ENCODE measurements at regions not wholly inside any gene's neighbourhood (a gene's known extent, or its start where the extent isn't known, plus 50 kb on each side); places are given as distances from the start of the nearest gene placed in this dataset.

DNA sequence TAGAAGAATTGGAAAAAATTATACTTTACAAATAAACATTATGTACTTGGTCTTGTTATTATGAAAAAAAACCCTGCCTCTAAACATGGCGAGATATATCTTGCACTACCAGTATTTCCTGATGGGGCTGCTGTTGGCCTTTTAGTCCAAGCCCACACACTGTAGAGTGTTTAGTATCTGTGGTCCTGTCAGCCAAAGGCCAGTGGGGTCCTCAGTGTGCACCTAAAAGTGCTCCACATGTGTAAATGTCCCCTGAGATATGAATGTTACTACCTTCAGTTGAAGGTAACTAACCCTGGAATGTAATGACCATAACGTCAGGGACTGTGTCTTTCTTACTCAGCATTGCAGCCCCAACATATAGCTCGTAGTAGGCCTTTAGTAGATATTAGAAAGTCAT is 71.1 kb upstream of the HK2 start:
- TF ChIP-seq, protein P1, sequence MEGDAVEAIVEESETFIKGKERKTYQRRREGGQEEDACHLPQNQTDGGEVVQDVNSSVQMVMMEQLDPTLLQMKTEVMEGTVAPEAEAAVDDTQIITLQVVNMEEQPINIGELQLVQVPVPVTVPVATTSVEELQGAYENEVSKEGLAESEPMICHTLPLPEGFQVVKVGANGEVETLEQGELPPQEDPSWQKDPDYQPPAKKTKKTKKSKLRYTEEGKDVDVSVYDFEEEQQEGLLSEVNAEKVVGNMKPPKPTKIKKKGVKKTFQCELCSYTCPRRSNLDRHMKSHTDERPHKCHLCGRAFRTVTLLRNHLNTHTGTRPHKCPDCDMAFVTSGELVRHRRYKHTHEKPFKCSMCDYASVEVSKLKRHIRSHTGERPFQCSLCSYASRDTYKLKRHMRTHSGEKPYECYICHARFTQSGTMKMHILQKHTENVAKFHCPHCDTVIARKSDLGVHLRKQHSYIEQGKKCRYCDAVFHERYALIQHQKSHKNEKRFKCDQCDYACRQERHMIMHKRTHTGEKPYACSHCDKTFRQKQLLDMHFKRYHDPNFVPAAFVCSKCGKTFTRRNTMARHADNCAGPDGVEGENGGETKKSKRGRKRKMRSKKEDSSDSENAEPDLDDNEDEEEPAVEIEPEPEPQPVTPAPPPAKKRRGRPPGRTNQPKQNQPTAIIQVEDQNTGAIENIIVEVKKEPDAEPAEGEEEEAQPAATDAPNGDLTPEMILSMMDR (IDR thresholded peaks at IDR 0.05; ENCODE audit: insufficient read depth, low read depth, low read length): no peak
- TF ChIP-seq EZH2 (IDR thresholded peaks at IDR 0.05; ENCODE audit: insufficient read depth, low read length): no peak
